ENCODE measurements at regions not wholly inside any gene's neighbourhood (a gene's known extent, or its start where the extent isn't known, plus 50 kb on each side); places are given as distances from the start of the nearest gene placed in this dataset.
A peak's percentile ranks its signal among the peaks of the same experiment; 100 is the strongest.

GRCh38 chr1:96292141-96292540 lies 429.4 kb upstream of the PTBP2 start:
- peak in 2 of 3 donors; percentile 6 to 42 for DNase-seq

DNA sequence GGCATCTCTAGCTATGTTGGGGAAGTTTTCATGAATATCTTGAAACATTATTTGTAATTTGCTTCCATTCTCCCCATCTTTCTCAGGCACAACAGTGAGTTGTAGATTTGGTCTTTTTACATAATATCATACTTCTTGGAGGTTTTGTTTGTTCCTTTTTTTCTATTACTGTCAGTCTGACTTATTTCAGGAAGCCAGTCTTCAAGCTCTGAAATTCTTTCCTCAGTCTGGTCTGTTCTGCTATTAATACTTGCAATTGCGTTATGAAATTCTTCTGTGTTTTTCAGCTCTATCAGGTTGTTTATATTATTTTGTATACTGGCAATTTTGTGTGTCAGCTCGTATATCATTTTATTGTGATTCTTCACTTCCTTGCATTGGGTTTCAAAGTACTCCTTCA lies 424.6 kb upstream of the PTBP2 start:
- no peak for DNase-seq

- peak in 1 of 3 donors; percentile 46 for DNase-seq
These were observed 414.6 kb upstream of the PTBP2 start for GRCh38 chr1:96306809-96307560.

DNA sequence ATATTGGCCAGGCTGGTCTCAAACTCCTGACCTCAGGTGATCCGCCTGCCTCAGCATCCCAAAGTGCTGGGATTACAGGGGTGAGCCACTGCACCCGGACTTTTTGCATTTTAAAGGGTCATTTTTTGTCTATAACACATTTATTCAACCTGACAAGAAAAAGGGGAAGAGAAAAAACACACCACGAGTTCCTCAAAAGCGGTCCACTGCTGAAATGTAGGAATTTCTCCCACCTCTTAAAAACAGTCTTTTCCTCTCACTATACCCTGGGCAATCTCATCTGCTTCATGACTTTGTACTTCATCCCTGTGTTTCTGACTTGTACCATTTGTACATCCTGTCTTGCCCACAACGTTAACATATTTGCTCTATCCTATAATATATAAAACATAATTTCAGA lies 413.3 kb upstream of the PTBP2 start:
- DNase-seq, result no peak

- no peak for DNase-seq
These were observed 411.8 kb upstream of the PTBP2 start for GRCh38 chr1:96309783-96310182.

DNA sequence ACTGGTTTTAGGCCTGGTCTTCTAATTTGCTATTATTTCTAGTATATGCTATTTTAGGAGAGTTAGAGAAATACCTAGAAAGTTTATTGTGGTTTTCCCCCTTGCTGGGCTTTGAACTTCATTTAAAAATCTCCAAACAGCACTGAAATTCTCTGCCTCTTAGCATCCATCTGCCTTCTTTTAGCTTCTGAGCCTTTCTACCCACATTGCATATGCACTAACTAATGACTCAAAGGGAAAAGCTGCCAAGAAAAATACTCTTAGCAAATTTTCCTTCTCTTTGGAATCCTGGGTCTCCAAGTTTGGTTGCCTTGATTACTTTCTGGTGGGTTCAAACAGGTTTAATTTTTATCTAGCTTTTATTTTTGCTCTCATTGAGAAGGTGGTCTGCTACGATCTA lies 408.4 kb upstream of the PTBP2 start:
- DNase-seq, result peak in 1 of 3 donors; percentile 66

GRCh38 chr1:96329121-96329520 lies 392.5 kb upstream of the PTBP2 start:
- peak in 1 of 3 donors; percentile 11 for DNase-seq

- no peak for DNase-seq
These were observed 390.0 kb upstream of the PTBP2 start for GRCh38 chr1:96331596-96331995.

- no peak for DNase-seq
These were observed 387.9 kb upstream of the PTBP2 start for GRCh38 chr1:96333522-96334235.

DNA sequence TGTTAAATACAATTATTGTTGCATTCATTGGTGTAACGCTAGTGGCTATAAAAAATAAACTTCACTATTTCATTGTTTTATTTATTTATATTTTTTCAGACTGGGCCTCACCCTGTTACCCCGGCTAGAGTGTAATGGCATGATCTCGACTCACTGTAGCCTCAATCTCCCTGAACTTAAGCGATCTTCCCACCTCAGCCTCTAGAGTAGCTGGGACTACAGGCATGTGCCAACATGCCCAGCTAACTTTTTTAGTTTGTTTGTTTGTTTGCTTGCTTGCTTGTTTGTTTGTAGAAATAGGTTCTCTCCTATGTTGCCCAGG lies 387.4 kb upstream of the PTBP2 start:
- no peak for DNase-seq

GRCh38 chr1:96338622-96339021 lies 383.0 kb upstream of the PTBP2 start:
- no peak for DNase-seq

DNA sequence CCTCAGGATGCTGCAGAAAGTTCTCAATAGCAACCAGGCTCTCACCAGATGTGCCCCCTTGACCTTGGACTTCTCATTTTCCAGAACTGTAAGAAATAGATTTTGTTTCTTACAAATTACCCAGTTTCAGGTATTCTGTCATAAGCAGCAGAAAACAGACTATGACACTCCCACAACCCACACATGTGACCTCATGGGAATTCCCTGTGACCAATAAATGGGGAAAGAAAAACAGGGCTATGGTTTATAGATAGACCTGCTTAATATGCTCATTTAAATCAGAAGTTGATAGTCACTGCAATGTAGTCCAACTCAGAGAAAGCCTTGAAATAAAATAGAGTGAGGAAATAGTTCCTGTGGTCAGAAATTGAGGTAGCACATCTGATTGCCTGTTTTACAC lies 380.9 kb upstream of the PTBP2 start:
- DNase-seq, result no peak

GRCh38 chr1:96346719-96347118 lies 374.9 kb upstream of the PTBP2 start:
- no peak for DNase-seq

GRCh38 chr1:96349896-96350295 lies 371.7 kb upstream of the PTBP2 start:
- no peak for DNase-seq

GRCh38 chr1:96352733-96353132 lies 368.9 kb upstream of the PTBP2 start:
- DNase-seq, result no peak

DNA sequence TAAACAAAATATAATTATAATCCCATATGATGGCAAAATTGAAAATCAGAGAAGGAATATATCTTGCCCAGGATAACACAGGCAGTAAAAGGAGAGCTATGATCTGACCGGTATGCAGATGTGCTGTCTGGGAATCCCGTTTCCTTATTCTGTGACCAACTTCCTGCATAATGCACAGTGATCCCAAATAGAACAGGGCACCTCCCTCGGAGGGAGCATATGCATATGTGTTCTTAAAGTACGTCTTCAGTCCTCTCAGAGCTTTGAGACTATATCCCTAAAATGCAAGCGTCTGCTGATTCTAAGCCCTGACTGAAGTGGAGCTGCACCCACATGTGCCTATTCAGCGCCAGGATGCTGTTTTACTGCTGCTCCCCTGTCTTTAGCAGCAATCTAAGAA lies 366.1 kb upstream of the PTBP2 start:
- DNase-seq, result peak in 1 of 3 donors; percentile 28

- DNase-seq, result no peak
These were observed 365.6 kb upstream of the PTBP2 start for GRCh38 chr1:96355961-96356360.

GRCh38 chr1:96357141-96357765 lies 364.3 kb upstream of the PTBP2 start:
- DNase-seq, result no peak

DNA sequence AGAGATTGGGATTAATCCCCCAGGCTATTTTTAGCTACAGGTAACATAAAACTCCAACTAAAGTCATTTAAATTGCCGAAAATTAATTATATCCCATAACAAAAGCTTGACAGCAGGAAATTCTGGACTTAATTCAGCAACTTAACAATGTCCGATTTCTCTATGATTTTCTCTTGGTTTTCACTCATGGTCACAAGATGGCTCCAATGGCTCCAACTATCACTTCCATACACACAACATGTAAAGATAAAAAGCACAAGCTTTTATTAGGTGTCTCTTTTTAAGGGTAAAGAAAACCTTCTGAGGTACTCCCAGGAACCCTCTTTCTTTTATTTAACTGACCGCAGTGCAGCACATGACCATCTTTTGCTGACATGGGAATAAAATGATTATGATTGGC lies 363.5 kb upstream of the PTBP2 start:
- no peak for DNase-seq

DNA sequence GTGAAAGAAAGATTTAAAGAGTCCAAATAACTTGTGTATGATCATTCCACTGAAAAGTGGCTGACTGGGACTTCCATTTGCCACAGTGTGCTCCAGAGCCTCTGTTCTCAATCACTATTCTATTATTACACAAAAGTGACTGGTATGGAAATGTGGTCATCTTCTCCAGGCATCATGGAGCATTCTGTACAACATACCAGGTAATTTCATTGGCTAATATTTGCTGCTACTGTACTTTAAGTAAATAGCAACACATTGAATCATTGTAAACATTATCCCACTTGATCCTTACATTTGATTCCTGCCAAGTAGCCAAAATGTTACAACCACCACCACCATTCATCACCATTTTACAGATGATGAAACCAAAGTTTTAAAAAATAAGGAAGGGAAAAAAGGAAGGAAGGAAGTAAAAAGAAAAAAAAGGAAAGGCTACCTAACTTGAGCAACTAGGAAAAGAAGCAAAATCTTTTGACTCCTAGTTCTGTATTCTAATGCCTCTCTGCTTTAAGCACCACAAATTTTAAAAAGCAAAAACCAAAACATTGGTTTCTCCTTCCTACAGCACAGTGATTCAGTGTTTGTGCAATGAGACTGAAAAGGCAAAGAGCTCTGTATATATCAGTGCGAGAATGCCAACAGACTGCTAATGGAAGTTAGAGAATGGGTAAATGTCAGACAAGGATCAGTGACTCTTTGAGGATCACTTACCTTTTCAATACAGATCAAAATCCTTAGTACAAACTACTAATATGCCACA lies 361.4 kb upstream of the PTBP2 start:
- no peak for DNase-seq

GRCh38 chr1:96361271-96361856 lies 360.2 kb upstream of the PTBP2 start:
- DNase-seq, result peak; percentile 15 to 48 (median 25)

DNA sequence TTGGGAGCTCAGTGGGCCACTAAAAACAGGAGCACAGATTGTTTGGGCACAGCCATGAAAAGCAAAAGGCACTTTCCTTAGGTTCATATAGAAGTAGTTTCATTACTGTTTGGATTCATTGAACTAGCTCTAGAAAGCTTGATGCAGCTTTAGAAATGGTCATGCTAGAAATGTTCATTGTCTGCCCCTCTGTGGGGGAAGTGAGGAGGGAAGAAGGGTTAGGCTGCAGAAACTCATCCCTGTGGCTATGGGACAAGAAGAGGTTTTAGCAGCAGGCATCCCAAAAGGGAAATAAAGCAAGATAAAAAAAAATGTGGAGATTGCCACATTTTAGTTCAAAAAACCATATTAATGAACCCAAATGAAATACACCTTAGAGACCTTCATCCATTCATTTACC lies 359.6 kb upstream of the PTBP2 start:
- no peak for DNase-seq
